ENCODE measurements at regions not wholly inside any gene's neighbourhood (a gene's known extent, or its start where the extent isn't known, plus 50 kb on each side); places are given as distances from the start of the nearest gene placed in this dataset.

GRCh38 chr2:239793086-239793485, 232.1 kb downstream of the NDUFA10 start:
- TF ChIP-seq CTCF (IDR thresholded peaks at IDR 0.05) = no peak
- TF ChIP-seq POLR2A (IDR thresholded peaks at IDR 0.05) = no peak

All from testis (tissue), 2 donors.